CD4-positive, alpha-beta T cell (primary cell): ENCODE measurements at regions not wholly inside any gene's neighbourhood (a gene's known extent, or its start where the extent isn't known, plus 50 kb on each side); places are given as distances from the start of the nearest gene placed in this dataset.

Experiments
- ATAC-seq: fragments of 200-7000 bp; cut with Tn5 transposase; one replicate; pipeline ENCODE4 v1.10.0; 2022; ENCODE audit warnings: mild to moderate bottlenecking; ENCODE audit not compliant: poor library complexity
- CTCF ChIA-PET: fragments of 350-600 bp; sonication (Branson Sonifier 250); formaldehyde crosslinking; loops from one replicate; lab custom pipeline; 2021; ENCODE audit warnings: antibody characterized with exemption, inconsistent platforms; lab: Charles Lee
- POLR2A ChIA-PET: fragments of 350-600 bp; sonication (Branson Sonifier 250); formaldehyde crosslinking; loops from one replicate; lab custom pipeline; 2021; ENCODE audit warnings: antibody characterized with exemption, inconsistent platforms; lab: Charles Lee
- DNase-seq, 14 experiments: peaks; one replicate each; pipeline ENCODE4 v3.0.0-alpha.2; 2013 to 2020; ENCODE audit warnings: mixed read lengths in 2 of 14
- H3K27ac ChIP-seq, 2 donors: one replicate each; pipeline versions ENCODE4 v1.5.1 to v1.7.0; 2013; ENCODE audit warnings: low read length in 2 of 2, low read depth in 1 of 2, mild to moderate bottlenecking in 1 of 2
- H3K27me3 ChIP-seq, 2 experiments: 1 replicate in 1 of 2; 2 replicates in 1 of 2; pipeline versions ENCODE4 v1.6.1 to v1.7.0; 2013; ENCODE audit warnings: low read length in 2 of 2, control low read depth in 1 of 2, mild to moderate bottlenecking in 1 of 2, moderate library complexity in 1 of 2; ENCODE audit not compliant: insufficient read depth in 2 of 2, control insufficient read depth in 1 of 2
- H3K36me3 ChIP-seq: one replicate; pipeline ENCODE4 v1.6.1; 2013; ENCODE audit warnings: low read length, control low read depth; ENCODE audit not compliant: insufficient read depth
- H3K4me1 ChIP-seq: one replicate; pipeline ENCODE4 v1.6.1; 2013; ENCODE audit warnings: low read length, control low read depth; ENCODE audit not compliant: insufficient read depth
- H3K4me3 ChIP-seq: one replicate; pipeline ENCODE4 v1.5.1; 2013; ENCODE audit warnings: mild to moderate bottlenecking, low read length, moderate library complexity
- H3K9me3 ChIP-seq, 2 experiments: 1 replicate in 1 of 2; 2 replicates in 1 of 2; pipeline versions ENCODE4 v1.6.1 to v1.7.0; 2013; ENCODE audit warnings: low read length in 2 of 2, mild to moderate bottlenecking in 2 of 2, control low read depth in 1 of 2, moderate library complexity in 1 of 2; ENCODE audit not compliant: control insufficient read depth in 1 of 2, insufficient read depth in 1 of 2
- H3K27ac Mint-ChIP-seq: one replicate; pipeline ENCODE4 v1.8.0; 2020; ENCODE audit warnings: mixed read lengths
- H3K27me3 Mint-ChIP-seq: one replicate; pipeline ENCODE4 v1.8.0; 2021; ENCODE audit warnings: mixed read lengths
- H3K36me3 Mint-ChIP-seq: one replicate; pipeline ENCODE4 v1.8.0; 2021; ENCODE audit warnings: low read depth, mixed read lengths
- H3K4me1 Mint-ChIP-seq: one replicate; pipeline ENCODE4 v1.8.0; 2021; ENCODE audit warnings: low read depth, mixed read lengths
- H3K4me3 Mint-ChIP-seq: one replicate; pipeline ENCODE4 v1.8.0; 2020; ENCODE audit warnings: mild to moderate bottlenecking, mixed read lengths
- H3K9me3 Mint-ChIP-seq: one replicate; pipeline ENCODE4 v1.8.0; 2020; ENCODE audit warnings: mixed read lengths
- CTCF ChIP-seq: fragments of 200-600 bp; IDR thresholded peaks from one replicate; pipeline ENCODE4 v1.8.0; 2022; ENCODE audit warnings: antibody characterized with exemption, mild to moderate bottlenecking
- intact Hi-C, 2 experiments: fragments of 100-400 bp; cut with DNase I in 1 of 2; cut with micrococcal nuclease in 1 of 2; formaldehyde crosslinking; loops; one replicate each; pipeline versions ENCODE4 v1.15.1 to v1.9.0; 2023 to 2025; cut with DNase I, micrococcal nuclease

GRCh38 chr6:154891901-154892300 is 103.2 kb upstream of the TIAM2 start:
- Mint-ChIP-seq H3K9me3 (no peaks in the 10 kb centered on the region), H3K27me3 (no peaks in the 10 kb centered on the region), H3K4me1 (no peaks in the 10 kb centered on the region), H3K4me3 (no peak overlapping the region), H3K36me3 (peaks cover 20% of the 10 kb centered on the region), H3K27ac (no peak overlapping the region)
- Histone ChIP-seq H3K9me3 (no peaks in the 10 kb centered on the region), H3K4me1 (no peaks in the 10 kb centered on the region), H3K4me3 (no peak overlapping the region), H3K27me3 (no peaks in the 10 kb centered on the region), H3K36me3 (no peaks in the 10 kb centered on the region), H3K27ac (no peak overlapping the region)
- no peak for ATAC-seq
- ChIA-PET POLR2A (no interaction called here), CTCF (interaction anchor here (0.6 to 1.4 kb wide), 2 partner anchors 216 to 240 kb away, joined by 3 read pairs; no protein-coding TSS in a partner anchor)
- no peak for DNase-seq
- TF ChIP-seq CTCF = no peak
- intact Hi-C loops = no loop called here

GRCh38 chr6:154893917-154894316 is 101.2 kb upstream of the TIAM2 start:
- Mint-ChIP-seq H3K27ac (no peak overlapping the region), H3K9me3 (no peaks in the 10 kb centered on the region)
- CTCF ChIA-PET = no interaction called here

GRCh38 chr6:154894902-154895301 is 100.2 kb upstream of the TIAM2 start:
- H3K9me3 ChIP-seq = no peaks in the 10 kb centered on the region
- Mint-ChIP-seq H3K27ac (no peak overlapping the region), H3K36me3 (peaks cover 25% of the 10 kb centered on the region), H3K27me3 (no peaks in the 10 kb centered on the region), H3K9me3 (no peaks in the 10 kb centered on the region), H3K4me3 (no peak overlapping the region), H3K4me1 (no peaks in the 10 kb centered on the region)
- H3K4me3 ChIP-seq = no peak overlapping the region
- no peak for TF ChIP-seq CTCF
- H3K36me3 ChIP-seq = peaks cover 3% of the 10 kb centered on the region
- CTCF ChIA-PET = no interaction called here
- intact Hi-C loops = no loop called here
- no peaks in the 10 kb centered on the region for H3K4me1 ChIP-seq
- POLR2A ChIA-PET = no interaction called here
- DNase-seq (no peak), ATAC-seq (no peak)
- H3K27ac ChIP-seq = no peak overlapping the region
- H3K27me3 ChIP-seq = no peaks in the 10 kb centered on the region

More at GRCh38 chr6:154893917-154894316, 101.2 kb upstream of the TIAM2 start:
- Mint-ChIP-seq H3K27me3 (no peaks in the 10 kb centered on the region), H3K36me3 (peaks cover 24% of the 10 kb centered on the region), H3K4me3 (no peak overlapping the region), H3K4me1 (no peaks in the 10 kb centered on the region)
- H3K36me3 ChIP-seq = peaks cover 3% of the 10 kb centered on the region
- no peak overlapping the region for H3K27ac ChIP-seq
- POLR2A ChIA-PET = no interaction called here
- ATAC-seq = no peak
- H3K4me3 ChIP-seq = no peak overlapping the region
- TF ChIP-seq CTCF = no peak
- no peaks in the 10 kb centered on the region for H3K9me3 ChIP-seq
- intact Hi-C loops = no loop called here
- no peaks in the 10 kb centered on the region for H3K27me3 ChIP-seq
- H3K4me1 ChIP-seq = no peaks in the 10 kb centered on the region
- DNase-seq = no peak
